Upper lobe of right lung (tissue), 1 donor: ENCODE measurements at regions not wholly inside any gene's neighbourhood (a gene's known extent, or its start where the extent isn't known, plus 50 kb on each side); places are given as distances from the start of the nearest gene placed in this dataset.

ENCODE experiments used
- ATAC-seq: fragments of 200-7000 bp; cut with Tn5 transposase; one replicate; pipeline ENCODE4 v1.9.1; 2020; ENCODE audit warnings: mild to moderate bottlenecking, moderate library complexity
- DNase-seq: peaks from one replicate; pipeline ENCODE4 v3.0.0-alpha.2; 2020
- H3K27ac ChIP-seq: fragments of 200-600 bp; one replicate; pipeline ENCODE4 v1.8.0; 2022
- H3K27me3 ChIP-seq: fragments of 200-600 bp; one replicate; pipeline ENCODE4 v1.8.0; 2022; ENCODE audit warnings: mild to moderate bottlenecking
- H3K36me3 ChIP-seq: fragments of 200-600 bp; one replicate; pipeline ENCODE4 v1.8.0; 2022
- H3K4me1 ChIP-seq: fragments of 200-600 bp; one replicate; pipeline ENCODE4 v1.8.0; 2022
- H3K4me3 ChIP-seq: fragments of 200-600 bp; one replicate; pipeline ENCODE4 v1.8.0; 2022; ENCODE audit warnings: mild to moderate bottlenecking
- H3K9me3 ChIP-seq: fragments of 200-600 bp; one replicate; pipeline ENCODE4 v1.8.0; 2022
- CTCF ChIP-seq: fragments of 200-600 bp; IDR thresholded peaks from one replicate; pipeline ENCODE4 v1.8.0; 2022; ENCODE audit warnings: antibody characterized with exemption
- intact Hi-C: fragments of 100-400 bp; cut with DNase I; formaldehyde crosslinking; loops from one replicate; pipeline ENCODE4 v1.11.0; 2022
- donor health status: DM: no; HTN: yes; CAD: no; lungs with severe emphysema.

- H3K27ac ChIP-seq, result no peak overlapping the region
- no peak for ATAC-seq
These were observed 222.6 kb upstream of the ST6GAL2 start for GRCh38 chr2:107108556-107108955.

GRCh38 chr2:107111623-107112022 is 225.7 kb upstream of the ST6GAL2 start:
- H3K36me3 ChIP-seq, result no peaks in the 10 kb centered on the region
- TF ChIP-seq CTCF, result no peak
- intact Hi-C loops, result no loop called here
- H3K27ac ChIP-seq, result no peak overlapping the region
- H3K4me1 ChIP-seq, result no peaks in the 10 kb centered on the region
- ATAC-seq (no peak), DNase-seq (no peak)
- no peaks in the 10 kb centered on the region for H3K27me3 ChIP-seq
- H3K4me3 ChIP-seq, result no peak overlapping the region
- no peaks in the 10 kb centered on the region for H3K9me3 ChIP-seq

More at GRCh38 chr2:107108556-107108955, 222.6 kb upstream of the ST6GAL2 start:
- H3K36me3 ChIP-seq, result no peaks in the 10 kb centered on the region
- H3K9me3 ChIP-seq, result no peaks in the 10 kb centered on the region
- no peak for TF ChIP-seq CTCF
- H3K27me3 ChIP-seq, result no peaks in the 10 kb centered on the region
- no peaks in the 10 kb centered on the region for H3K4me1 ChIP-seq
- no peak for DNase-seq
- intact Hi-C loops, result no loop called here
- H3K4me3 ChIP-seq, result no peak overlapping the region

- TF ChIP-seq CTCF, result no peak
- H3K4me1 ChIP-seq, result no peaks in the 10 kb centered on the region
- no peak for ATAC-seq
- intact Hi-C loops, result no loop called here
- DNase-seq, result no peak
- no peaks in the 10 kb centered on the region for H3K27me3 ChIP-seq
- no peak overlapping the region for H3K27ac ChIP-seq
- no peaks in the 10 kb centered on the region for H3K9me3 ChIP-seq
- H3K4me3 ChIP-seq, result no peak overlapping the region
- H3K36me3 ChIP-seq, result no peaks in the 10 kb centered on the region
These were observed 226.6 kb upstream of the ST6GAL2 start for GRCh38 chr2:107112561-107112960.

GRCh38 chr2:107128381-107128780 is 242.4 kb upstream of the ST6GAL2 start:
- Histone ChIP-seq H3K9me3 (no peaks in the 10 kb centered on the region), H3K4me1 (no peaks in the 10 kb centered on the region), H3K27ac (no peak overlapping the region), H3K36me3 (no peaks in the 10 kb centered on the region), H3K27me3 (no peaks in the 10 kb centered on the region), H3K4me3 (no peak overlapping the region)
- DNase-seq, result no peak
- intact Hi-C loops, result no loop called here
- ATAC-seq, result no peak
- no peak for TF ChIP-seq CTCF

- H3K27ac ChIP-seq, result no peak overlapping the region
- no peak for DNase-seq
- TF ChIP-seq CTCF, result no peak
- intact Hi-C loops, result no loop called here
- no peak for ATAC-seq
- no peak overlapping the region for H3K4me3 ChIP-seq
- H3K36me3 ChIP-seq, result no peaks in the 10 kb centered on the region
- no peaks in the 10 kb centered on the region for H3K9me3 ChIP-seq
- H3K27me3 ChIP-seq, result no peaks in the 10 kb centered on the region
- H3K4me1 ChIP-seq, result no peaks in the 10 kb centered on the region
These were observed 246.1 kb upstream of the ST6GAL2 start for GRCh38 chr2:107132070-107132469.

GRCh38 chr2:107132746-107133145 is 246.8 kb upstream of the ST6GAL2 start:
- intact Hi-C loops, result no loop called here
- Histone ChIP-seq H3K36me3 (no peaks in the 10 kb centered on the region), H3K27ac (no peak overlapping the region), H3K4me3 (no peak overlapping the region), H3K27me3 (no peaks in the 10 kb centered on the region), H3K4me1 (no peaks in the 10 kb centered on the region), H3K9me3 (no peaks in the 10 kb centered on the region)
- ATAC-seq (no peak), DNase-seq (no peak)
- TF ChIP-seq CTCF, result no peak
